A549 (cell line): ENCODE measurements at regions not wholly inside any gene's neighbourhood (a gene's known extent, or its start where the extent isn't known, plus 50 kb on each side); places are given as distances from the start of the nearest gene placed in this dataset.

Experiments used
- BHLHE40 ChIP-seq: IDR thresholded peaks from 2 replicates; pipeline ENCODE4 v1.6.1; 2012; ENCODE audit warnings: low read depth, low read length, inconsistent platforms
- CEBPB ChIP-seq, 2 experiments: fragments of >200 bp in 1 of 2; sonication (Bioruptor Twin) in 1 of 2; formaldehyde crosslinking in 1 of 2; IDR thresholded peaks; 2 replicates each; pipeline ENCODE4 v1.6.1; 2012 to 2016
- CHD2 ChIP-seq: fragments of 150-350 bp; IDR thresholded peaks from 2 replicates; pipeline ENCODE4 v1.6.1; 2014; ENCODE audit warnings: low read length; ENCODE audit not compliant: partially characterized antibody
- CHD4 ChIP-seq: fragments of 200-600 bp; sonication (generic); IDR thresholded peaks from 2 replicates; pipeline ENCODE4 v1.6.1; 2016; ENCODE audit warnings: antibody characterized with exemption, mild to moderate bottlenecking, borderline replicate concordance
- EP300 ChIP-seq, 2 experiments: fragments of >200 bp; sonication (Bioruptor Twin); formaldehyde crosslinking; IDR thresholded peaks; 2 replicates in 1 of 2; 3 replicates in 1 of 2; pipeline ENCODE4 v1.6.1; 2016 to 2017
- NFE2L2 ChIP-seq: fragments of 150-350 bp; conservative IDR thresholded peaks from 2 replicates; pipeline ENCODE4 v1.6.1; 2014; ENCODE audit warnings: low read length
- POLR2A ChIP-seq: IDR thresholded peaks from 2 replicates; pipeline ENCODE4 v1.6.1; 2012; ENCODE audit warnings: mild to moderate bottlenecking, low read length
- RAD21 ChIP-seq, 2 experiments: fragments of >200 bp in 1 of 2; sonication (Bioruptor Twin) in 1 of 2; formaldehyde crosslinking in 1 of 2; IDR thresholded peaks in 1 of 2; conservative IDR thresholded peaks in 1 of 2; 2 replicates in 1 of 2; 3 replicates in 1 of 2; pipeline ENCODE4 v1.6.1; 2012 to 2018; ENCODE audit warnings: inconsistent platforms in 1 of 2
- SMC3 ChIP-seq: fragments of >200 bp; sonication (Bioruptor Twin); formaldehyde crosslinking; IDR thresholded peaks from 3 replicates; pipeline ENCODE4 v1.6.1; 2018; ENCODE audit warnings: inconsistent platforms
- SREBF2 ChIP-seq: fragments of 450-650 bp; IDR thresholded peaks from 2 replicates; pipeline ENCODE4 v1.6.1; 2014; ENCODE audit warnings: mild to moderate bottlenecking, moderate library complexity
- TF ChIP-seq, protein P1 (sequence below): fragments of >200 bp; sonication (Bioruptor Twin); formaldehyde crosslinking; IDR thresholded peaks from 3 replicates; pipeline ENCODE4 v1.5.1; 2016
- TF ChIP-seq, protein P2 (sequence below): IDR thresholded peaks from 2 replicates; pipeline ENCODE4 v1.6.1; 2012
- TF ChIP-seq, protein P3 (sequence below): IDR thresholded peaks from 2 replicates; pipeline ENCODE4 v1.6.1; 2012

DNA sequence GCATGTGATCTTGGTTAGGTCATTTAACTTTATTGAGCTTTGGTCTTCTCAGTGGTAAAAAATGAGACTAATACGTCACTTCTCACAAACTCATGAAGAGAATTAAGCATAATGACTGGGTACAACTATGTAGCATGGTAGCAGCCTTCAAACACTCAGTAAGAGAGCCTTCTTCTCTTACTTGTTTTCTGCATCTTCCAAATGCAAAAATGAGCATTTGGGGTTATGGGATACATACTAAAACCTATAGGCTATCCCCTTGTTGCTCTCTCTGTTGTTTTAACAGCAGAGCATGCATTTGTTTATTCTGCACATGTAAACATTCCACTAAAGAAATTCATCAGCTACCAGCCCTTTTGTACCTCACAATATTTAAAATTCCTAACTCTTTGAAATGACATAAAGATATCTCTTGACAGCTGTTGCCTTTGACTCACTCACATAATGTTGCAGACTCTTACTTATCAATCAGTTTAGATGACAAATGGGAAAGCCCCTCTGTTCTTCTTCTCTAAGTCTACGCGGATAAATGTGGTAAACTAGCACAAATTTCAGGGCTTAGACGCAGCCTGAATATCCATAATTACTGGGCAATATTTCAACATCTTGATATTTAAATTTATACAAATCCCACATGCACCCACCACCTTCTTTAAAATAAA lies 327.3 kb upstream of the SATB1 start:
- no peak for TF ChIP-seq EP300 (IDR thresholded peaks at IDR 0.05)
- TF ChIP-seq, protein P1, sequence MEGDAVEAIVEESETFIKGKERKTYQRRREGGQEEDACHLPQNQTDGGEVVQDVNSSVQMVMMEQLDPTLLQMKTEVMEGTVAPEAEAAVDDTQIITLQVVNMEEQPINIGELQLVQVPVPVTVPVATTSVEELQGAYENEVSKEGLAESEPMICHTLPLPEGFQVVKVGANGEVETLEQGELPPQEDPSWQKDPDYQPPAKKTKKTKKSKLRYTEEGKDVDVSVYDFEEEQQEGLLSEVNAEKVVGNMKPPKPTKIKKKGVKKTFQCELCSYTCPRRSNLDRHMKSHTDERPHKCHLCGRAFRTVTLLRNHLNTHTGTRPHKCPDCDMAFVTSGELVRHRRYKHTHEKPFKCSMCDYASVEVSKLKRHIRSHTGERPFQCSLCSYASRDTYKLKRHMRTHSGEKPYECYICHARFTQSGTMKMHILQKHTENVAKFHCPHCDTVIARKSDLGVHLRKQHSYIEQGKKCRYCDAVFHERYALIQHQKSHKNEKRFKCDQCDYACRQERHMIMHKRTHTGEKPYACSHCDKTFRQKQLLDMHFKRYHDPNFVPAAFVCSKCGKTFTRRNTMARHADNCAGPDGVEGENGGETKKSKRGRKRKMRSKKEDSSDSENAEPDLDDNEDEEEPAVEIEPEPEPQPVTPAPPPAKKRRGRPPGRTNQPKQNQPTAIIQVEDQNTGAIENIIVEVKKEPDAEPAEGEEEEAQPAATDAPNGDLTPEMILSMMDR = no peak
- TF ChIP-seq POLR2A = no peak
- no peak for TF ChIP-seq CHD2
- TF ChIP-seq CHD4 = no peak
- TF ChIP-seq SREBF2 = no peak
- TF ChIP-seq RAD21 (conservative IDR thresholded peaks at IDR 0.05 in 1 of 2, IDR thresholded peaks at IDR 0.05 in 1 of 2) = no peak
- TF ChIP-seq, protein P2, sequence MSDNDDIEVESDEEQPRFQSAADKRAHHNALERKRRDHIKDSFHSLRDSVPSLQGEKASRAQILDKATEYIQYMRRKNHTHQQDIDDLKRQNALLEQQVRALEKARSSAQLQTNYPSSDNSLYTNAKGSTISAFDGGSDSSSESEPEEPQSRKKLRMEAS = no peak
- no peak for TF ChIP-seq SMC3
- no peak for TF ChIP-seq BHLHE40
- no peak for TF ChIP-seq CEBPB (IDR thresholded peaks at IDR 0.05)
- no peak for TF ChIP-seq NFE2L2
- TF ChIP-seq, protein P3, sequence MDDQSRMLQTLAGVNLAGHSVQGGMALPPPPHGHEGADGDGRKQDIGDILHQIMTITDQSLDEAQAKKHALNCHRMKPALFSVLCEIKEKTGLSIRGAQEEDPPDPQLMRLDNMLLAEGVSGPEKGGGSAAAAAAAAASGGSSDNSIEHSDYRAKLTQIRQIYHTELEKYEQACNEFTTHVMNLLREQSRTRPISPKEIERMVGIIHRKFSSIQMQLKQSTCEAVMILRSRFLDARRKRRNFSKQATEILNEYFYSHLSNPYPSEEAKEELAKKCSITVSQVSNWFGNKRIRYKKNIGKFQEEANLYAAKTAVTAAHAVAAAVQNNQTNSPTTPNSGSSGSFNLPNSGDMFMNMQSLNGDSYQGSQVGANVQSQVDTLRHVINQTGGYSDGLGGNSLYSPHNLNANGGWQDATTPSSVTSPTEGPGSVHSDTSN = no peak
